RPMI7951 (cell line): ENCODE measurements at regions not wholly inside any gene's neighbourhood (a gene's known extent, or its start where the extent isn't known, plus 50 kb on each side); places are given as distances from the start of the nearest gene placed in this dataset.
"Not testable (repeated sequence)": the region's sequence is repeated elsewhere in the genome, so short reads cannot be mapped to it uniquely, and the experiment has no call there.

Experiments used
- DNase-seq: peaks from one replicate; pipeline ENCODE4 v3.0.0-alpha.2; 2012; ENCODE audit warnings: low read depth

GRCh38 chr2:81395746-81396145 lies 1091.2 kb upstream of the LRRTM1 start:
- DNase-seq = no peak

GRCh38 chr2:81389203-81389602 lies 1084.7 kb upstream of the LRRTM1 start:
- DNase-seq = no peak

- no peak for DNase-seq
Observed at GRCh38 chr2:81363800-81364199, 1059.2 kb upstream of the LRRTM1 start.

GRCh38 chr2:81362468-81362867 lies 1057.9 kb upstream of the LRRTM1 start:
- DNase-seq = not testable (repeated sequence)

- DNase-seq = no peak
Observed at GRCh38 chr2:81355436-81355835, 1050.9 kb upstream of the LRRTM1 start.

GRCh38 chr2:81334046-81334445 lies 1029.5 kb upstream of the LRRTM1 start:
- DNase-seq = no peak

- no peak for DNase-seq
Observed at GRCh38 chr2:81328968-81329367, 1024.4 kb upstream of the LRRTM1 start.

GRCh38 chr2:81327911-81328310 lies 1023.4 kb upstream of the LRRTM1 start:
- DNase-seq = no peak

- DNase-seq = peak; percentile 44
Observed at GRCh38 chr2:81324046-81324445, 1019.5 kb upstream of the LRRTM1 start.

GRCh38 chr2:81304154-81304830 lies 999.7 kb upstream of the LRRTM1 start:
- no peak for DNase-seq

GRCh38 chr2:81303321-81303720 lies 998.8 kb upstream of the LRRTM1 start:
- no peak for DNase-seq

GRCh38 chr2:81299841-81300240 lies 995.3 kb upstream of the LRRTM1 start:
- DNase-seq = no peak

- DNase-seq = no peak
Observed at GRCh38 chr2:81290846-81291245, 986.3 kb upstream of the LRRTM1 start.

- DNase-seq = no peak
Observed at GRCh38 chr2:81283081-81283480, 978.5 kb upstream of the LRRTM1 start.

GRCh38 chr2:81282151-81282769 lies 977.7 kb upstream of the LRRTM1 start:
- DNase-seq = no peak

- DNase-seq = no peak
Observed at GRCh38 chr2:81276595-81276994, 972.0 kb upstream of the LRRTM1 start.

- DNase-seq = no peak
Observed at GRCh38 chr2:81266106-81266505, 961.6 kb upstream of the LRRTM1 start.

GRCh38 chr2:81263989-81264388 lies 959.4 kb upstream of the LRRTM1 start:
- no peak for DNase-seq

- DNase-seq = no peak
Observed at GRCh38 chr2:81260320-81260719, 955.8 kb upstream of the LRRTM1 start.

- DNase-seq = no peak
Observed at GRCh38 chr2:81250270-81250669, 945.7 kb upstream of the LRRTM1 start.

GRCh38 chr2:81249152-81249551 lies 944.6 kb upstream of the LRRTM1 start:
- no peak for DNase-seq

GRCh38 chr2:81247648-81248047 lies 943.1 kb upstream of the LRRTM1 start:
- DNase-seq = no peak

- no peak for DNase-seq
Observed at GRCh38 chr2:81242501-81242900, 937.9 kb upstream of the LRRTM1 start.

- DNase-seq = no peak
Observed at GRCh38 chr2:81238462-81238861, 933.9 kb upstream of the LRRTM1 start.
